HG02571 (cell line): ENCODE measurements at regions not wholly inside any gene's neighbourhood (a gene's known extent, or its start where the extent isn't known, plus 50 kb on each side); places are given as distances from the start of the nearest gene placed in this dataset.

Source experiments
- ATAC-seq: cut with Tn5 transposase; IDR thresholded peaks from one replicate; pipeline ENCODE4 v1.9.1; 2021; ENCODE audit warnings: mild to moderate bottlenecking, moderate library complexity; ENCODE audit not compliant: unreplicated experiment

GRCh38 chr14:32254952-32255679, 52.0 kb upstream of the RNU6-8 start:
- ATAC-seq = no peak

- no peak for ATAC-seq
Measured at GRCh38 chr14:32255789-32256188, 52.7 kb upstream of the RNU6-8 start.

- ATAC-seq = no peak
Measured at GRCh38 chr14:32256576-32256975, 53.5 kb upstream of the RNU6-8 start.

GRCh38 chr14:32258336-32258993, 55.4 kb upstream of the RNU6-8 start:
- no peak for ATAC-seq

- peak; percentile 86 for ATAC-seq
Measured at GRCh38 chr14:32259368-32260013, 56.4 kb upstream of the RNU6-8 start.

- ATAC-seq = no peak
Measured at GRCh38 chr14:32263939-32264567, 61.0 kb upstream of the RNU6-8 start.

- ATAC-seq = no peak
Measured at GRCh38 chr14:32265584-32265983, 62.5 kb upstream of the RNU6-8 start.

- ATAC-seq = no peak
Measured at GRCh38 chr14:32277998-32278397, 51.1 kb upstream of the AKAP6 start.
